ENCODE measurements at regions not wholly inside any gene's neighbourhood (a gene's known extent, or its start where the extent isn't known, plus 50 kb on each side); places are given as distances from the start of the nearest gene placed in this dataset.

DNA sequence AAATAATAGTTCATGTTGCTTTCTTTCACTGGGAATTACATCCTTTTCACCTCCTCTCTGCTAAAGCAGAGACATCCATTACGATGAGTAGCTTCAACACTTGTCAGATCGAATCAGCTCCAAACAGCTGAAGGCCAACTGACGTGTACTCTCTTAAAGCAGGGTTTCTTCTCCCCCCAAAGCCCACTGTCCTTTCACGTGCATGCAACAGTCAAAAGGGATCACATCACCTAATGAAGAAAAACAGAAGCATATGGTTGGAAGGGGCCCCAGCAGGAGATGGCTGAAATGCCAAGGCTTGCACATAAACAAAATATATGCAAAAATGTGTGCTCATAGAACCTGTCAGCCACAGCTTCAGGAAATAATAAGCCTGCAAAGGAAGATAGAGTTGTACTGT lies 421.6 kb downstream of the ANXA1 start:
- no TSS peak for BruUV-seq (replicated peaks)
- no peak for TF ChIP-seq EZH2phosphoT487 (IDR thresholded peaks at IDR 0.05; ENCODE audit: borderline replicate concordance, low read depth, low read length)
- TF ChIP-seq, protein P1, sequence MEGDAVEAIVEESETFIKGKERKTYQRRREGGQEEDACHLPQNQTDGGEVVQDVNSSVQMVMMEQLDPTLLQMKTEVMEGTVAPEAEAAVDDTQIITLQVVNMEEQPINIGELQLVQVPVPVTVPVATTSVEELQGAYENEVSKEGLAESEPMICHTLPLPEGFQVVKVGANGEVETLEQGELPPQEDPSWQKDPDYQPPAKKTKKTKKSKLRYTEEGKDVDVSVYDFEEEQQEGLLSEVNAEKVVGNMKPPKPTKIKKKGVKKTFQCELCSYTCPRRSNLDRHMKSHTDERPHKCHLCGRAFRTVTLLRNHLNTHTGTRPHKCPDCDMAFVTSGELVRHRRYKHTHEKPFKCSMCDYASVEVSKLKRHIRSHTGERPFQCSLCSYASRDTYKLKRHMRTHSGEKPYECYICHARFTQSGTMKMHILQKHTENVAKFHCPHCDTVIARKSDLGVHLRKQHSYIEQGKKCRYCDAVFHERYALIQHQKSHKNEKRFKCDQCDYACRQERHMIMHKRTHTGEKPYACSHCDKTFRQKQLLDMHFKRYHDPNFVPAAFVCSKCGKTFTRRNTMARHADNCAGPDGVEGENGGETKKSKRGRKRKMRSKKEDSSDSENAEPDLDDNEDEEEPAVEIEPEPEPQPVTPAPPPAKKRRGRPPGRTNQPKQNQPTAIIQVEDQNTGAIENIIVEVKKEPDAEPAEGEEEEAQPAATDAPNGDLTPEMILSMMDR (conservative IDR thresholded peaks at IDR 0.05; ENCODE audit: low read length) = no peak
- Histone ChIP-seq H3K9me3 (ENCODE audit: low read length) (no peaks in the 10 kb centered on the region), H3K79me2 (ENCODE audit: insufficient read depth, low read depth, low read length) (no peaks in the 10 kb centered on the region), H3K36me3 (ENCODE audit: insufficient read depth, low read length) (no peaks in the 10 kb centered on the region), H4K20me1 (ENCODE audit: insufficient read depth, low read length) (no peaks in the 10 kb centered on the region), H3K4me1 (ENCODE audit: insufficient read depth, low read length, poor library complexity, severe bottlenecking) (no peaks in the 10 kb centered on the region), H2AFZ (ENCODE audit: low read length) (no peak overlapping the region), H3K4me2 (ENCODE audit: low read length) (no peak overlapping the region), H3K4me3 (ENCODE audit: low read depth, low read length, poor library complexity, severe bottlenecking) (no peak overlapping the region), H3K9me2 (ENCODE audit: insufficient read depth, low read length) (no peaks in the 10 kb centered on the region), H3K27ac (ENCODE audit: low read depth, low read length, poor library complexity, severe bottlenecking) (no peak overlapping the region)
- intact Hi-C loops (cut with micrococcal nuclease; ENCODE audit: unreplicated experiment) = no loop called here
- no peak for DNase-seq (ENCODE audit: low spot score)
- ChIA-PET CTCF (ENCODE audit: unreplicated experiment) (no interaction called here), POLR2A (interaction anchor here (1.1 to 1.4 kb wide), 2 partner anchors 9 to 10 kb away, joined by 6 read pairs; no protein-coding TSS in a partner anchor)

DNA sequence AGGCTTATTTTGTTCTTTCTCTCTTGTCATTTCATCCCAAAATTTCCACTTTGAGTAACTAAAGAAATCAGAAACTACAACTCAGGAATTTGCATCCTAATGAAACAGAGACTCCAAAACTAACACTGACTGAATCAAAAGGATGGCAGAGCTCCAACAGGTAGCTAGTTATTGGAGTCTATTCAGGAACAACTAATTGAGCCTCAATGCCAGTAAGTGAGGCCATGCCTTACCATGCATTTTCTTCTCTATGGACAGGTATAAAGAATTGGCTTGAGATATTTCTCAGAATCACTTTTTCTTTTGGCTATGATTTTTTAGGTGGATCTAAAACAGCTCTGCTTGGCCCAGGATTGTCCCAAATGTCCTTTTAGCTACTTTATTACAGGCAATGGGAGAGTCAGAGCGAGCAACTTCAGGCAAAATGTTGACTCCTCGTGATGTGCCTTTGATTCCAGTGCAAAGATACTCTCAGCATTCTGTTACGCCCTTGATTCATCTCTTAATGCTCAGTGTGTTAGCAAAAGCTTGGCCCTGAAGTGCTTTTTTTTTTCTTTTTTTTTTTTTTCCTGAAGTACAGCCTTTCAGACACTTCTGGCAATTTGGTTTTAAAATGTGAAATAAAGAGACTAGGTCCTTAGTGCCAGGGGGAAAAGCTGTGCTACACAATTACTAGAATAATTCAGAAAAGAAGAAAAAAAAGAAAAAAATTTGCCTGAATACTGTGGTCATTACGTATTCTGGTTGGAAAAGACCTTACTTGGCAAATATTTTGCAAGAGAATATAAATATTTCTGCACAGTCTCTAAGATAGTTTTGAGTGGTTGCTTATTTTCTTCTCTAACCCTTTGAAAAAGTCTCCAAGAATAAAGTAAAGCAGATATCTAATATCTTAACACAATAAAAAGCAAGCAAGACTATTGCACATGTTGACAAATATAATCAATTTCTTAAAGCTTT lies 423.7 kb downstream of the ANXA1 start:
- Histone ChIP-seq H3K4me3 (ENCODE audit: low read depth, low read length, poor library complexity, severe bottlenecking) (no peak overlapping the region), H3K9me2 (ENCODE audit: insufficient read depth, low read length) (no peaks in the 10 kb centered on the region), H3K4me2 (ENCODE audit: low read length) (no peak overlapping the region), H3K4me1 (ENCODE audit: insufficient read depth, low read length, poor library complexity, severe bottlenecking) (no peaks in the 10 kb centered on the region), H3K9me3 (ENCODE audit: low read length) (no peaks in the 10 kb centered on the region), H3K27ac (ENCODE audit: low read depth, low read length, poor library complexity, severe bottlenecking) (no peak overlapping the region), H4K20me1 (ENCODE audit: insufficient read depth, low read length) (no peaks in the 10 kb centered on the region), H2AFZ (ENCODE audit: low read length) (no peak overlapping the region), H3K36me3 (ENCODE audit: insufficient read depth, low read length) (no peaks in the 10 kb centered on the region), H3K79me2 (ENCODE audit: insufficient read depth, low read depth, low read length) (no peaks in the 10 kb centered on the region)
- intact Hi-C loops (cut with micrococcal nuclease; ENCODE audit: unreplicated experiment) = no loop called here
- BruUV-seq (replicated peaks) = no TSS peak
- TF ChIP-seq, protein P1 (conservative IDR thresholded peaks at IDR 0.05; ENCODE audit: low read length) = no peak
- TF ChIP-seq EZH2phosphoT487 (IDR thresholded peaks at IDR 0.05; ENCODE audit: borderline replicate concordance, low read depth, low read length) = no peak
- DNase-seq (ENCODE audit: low spot score) = no peak
- ChIA-PET CTCF (ENCODE audit: unreplicated experiment) (no interaction called here), POLR2A (interaction anchor here (0.7 kb wide), 1 partner anchor 34 kb away, joined by 4 read pairs; no protein-coding TSS in a partner anchor)

DNA sequence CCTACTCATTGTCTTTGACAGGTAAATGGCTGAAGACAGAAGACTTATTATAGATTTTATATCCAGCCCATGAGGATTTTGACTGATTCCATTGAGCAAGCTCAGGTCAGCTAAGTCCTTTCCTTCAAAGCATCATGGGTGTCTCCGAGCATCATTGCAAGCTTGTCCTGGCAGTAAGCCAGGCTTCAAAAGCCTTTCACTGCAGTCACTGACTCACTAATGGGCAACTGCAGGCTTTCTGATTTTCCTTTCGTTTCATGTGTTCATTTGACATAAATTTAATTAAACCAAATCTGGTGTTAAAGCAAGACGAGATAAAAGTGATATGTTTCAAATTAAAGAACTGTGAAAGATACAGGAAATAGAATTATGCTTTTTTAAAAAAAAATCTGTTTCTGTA lies 426.2 kb downstream of the ANXA1 start:
- intact Hi-C loops (cut with micrococcal nuclease; ENCODE audit: unreplicated experiment) = no loop called here
- POLR2A ChIA-PET = interaction anchor here (0.6 to 0.7 kb wide), 3 partner anchors 19 to 1065 kb away, joined by 3 to 5 read pairs (median 4); no protein-coding TSS in a partner anchor
- CTCF ChIA-PET (ENCODE audit: unreplicated experiment) = no interaction called here

More for the DNA sequence above, 426.2 kb downstream of the ANXA1 start:
- Histone ChIP-seq H4K20me1 (ENCODE audit: insufficient read depth, low read length) (no peaks in the 10 kb centered on the region), H3K79me2 (ENCODE audit: insufficient read depth, low read depth, low read length) (no peaks in the 10 kb centered on the region), H3K36me3 (ENCODE audit: insufficient read depth, low read length) (no peaks in the 10 kb centered on the region), H3K4me3 (ENCODE audit: low read depth, low read length, poor library complexity, severe bottlenecking) (no peak overlapping the region), H2AFZ (ENCODE audit: low read length) (no peak overlapping the region), H3K9me3 (ENCODE audit: low read length) (no peaks in the 10 kb centered on the region), H3K27ac (ENCODE audit: low read depth, low read length, poor library complexity, severe bottlenecking) (no peak overlapping the region), H3K9me2 (ENCODE audit: insufficient read depth, low read length) (no peaks in the 10 kb centered on the region), H3K4me2 (ENCODE audit: low read length) (no peak overlapping the region), H3K4me1 (ENCODE audit: insufficient read depth, low read length, poor library complexity, severe bottlenecking) (no peaks in the 10 kb centered on the region)
- no TSS peak for BruUV-seq (replicated peaks)
- no peak for DNase-seq (ENCODE audit: low spot score)
- TF ChIP-seq, protein P1 (conservative IDR thresholded peaks at IDR 0.05; ENCODE audit: low read length) = no peak
- no peak for TF ChIP-seq EZH2phosphoT487 (IDR thresholded peaks at IDR 0.05; ENCODE audit: borderline replicate concordance, low read depth, low read length)

All from OCI-LY7 (cell line).